Right lung (tissue), 2 donors: ENCODE measurements at regions not wholly inside any gene's neighbourhood (a gene's known extent, or its start where the extent isn't known, plus 50 kb on each side); places are given as distances from the start of the nearest gene placed in this dataset.

ENCODE experiments used
- DNase-seq, 2 donors: peaks; one replicate each; pipeline ENCODE4 v3.0.0-alpha.2; 2013

DNA sequence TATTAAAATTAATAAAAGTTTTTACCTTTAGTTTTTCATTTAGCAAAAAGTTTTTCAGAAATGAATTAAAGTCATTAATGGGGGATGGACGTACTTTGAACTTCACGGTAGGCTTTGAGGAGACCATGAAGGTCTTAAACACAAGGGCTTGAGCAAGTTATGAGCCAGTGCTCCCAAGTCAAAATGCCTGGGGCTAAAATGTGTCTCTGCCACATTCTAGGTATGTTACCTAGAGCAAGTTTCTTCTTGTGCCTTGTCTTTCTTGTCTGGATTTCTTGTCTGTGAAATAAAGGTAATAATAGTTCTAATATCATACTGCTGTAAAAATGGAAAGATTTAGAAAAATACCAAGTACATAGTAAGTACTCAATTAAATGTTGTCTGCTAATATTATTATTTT lies 132.7 kb upstream of the USP15 start:
- DNase-seq, result no peak

DNA sequence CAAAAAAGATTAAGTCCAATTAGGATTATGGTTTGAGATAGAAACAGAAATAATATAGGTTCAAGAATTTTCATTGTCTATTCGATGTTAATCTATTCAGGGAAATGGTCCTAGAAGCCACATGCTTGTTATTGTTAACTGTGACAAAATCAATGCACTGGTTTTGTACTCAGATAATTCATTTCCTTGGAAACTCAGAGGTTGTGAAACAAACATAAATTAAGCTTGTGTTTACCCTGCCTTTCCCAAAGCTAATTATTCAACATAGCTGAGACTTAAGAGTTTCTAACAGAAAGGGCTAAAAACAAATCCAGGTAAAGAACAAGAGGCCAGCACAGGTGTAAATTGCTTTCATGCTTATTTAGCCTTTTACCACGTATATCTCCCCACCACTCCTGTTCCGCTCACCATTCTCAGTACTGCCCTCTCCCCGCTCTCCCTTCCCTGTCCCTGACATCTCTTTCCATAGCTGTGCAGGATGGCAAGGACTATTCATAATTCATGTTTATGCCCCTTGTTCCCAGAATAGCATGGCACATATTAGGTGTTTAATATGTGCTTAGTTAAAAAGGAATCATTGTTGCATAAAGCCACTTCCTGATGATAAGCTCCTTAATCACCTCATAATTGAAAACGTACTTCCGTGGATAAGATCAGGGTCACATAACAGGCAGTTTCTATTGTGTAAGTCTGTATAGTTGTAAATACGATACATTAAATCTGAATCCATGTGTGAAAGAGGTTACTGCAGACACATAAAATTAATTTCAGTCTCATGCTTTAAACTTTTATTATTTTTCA lies 131.8 kb upstream of the USP15 start:
- no peak for DNase-seq

DNA sequence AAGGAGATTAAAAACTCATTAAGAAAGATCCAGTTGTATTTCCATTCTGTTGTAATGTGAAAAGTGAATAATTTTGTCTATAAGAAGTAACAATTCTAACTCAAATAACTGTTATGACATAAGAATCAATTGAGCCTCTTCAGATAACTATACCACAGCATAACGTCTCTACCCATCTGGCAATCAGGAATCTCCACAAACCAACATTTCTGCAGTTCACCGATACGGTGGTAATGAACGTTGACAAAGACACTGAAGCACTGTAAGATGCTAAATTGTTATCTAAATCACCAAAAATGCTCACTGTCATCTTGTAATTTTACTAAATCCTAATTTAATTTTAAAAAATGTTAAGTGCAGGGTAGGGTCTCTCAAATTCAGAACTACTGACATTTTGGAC lies 130.9 kb upstream of the USP15 start:
- no peak for DNase-seq

DNA sequence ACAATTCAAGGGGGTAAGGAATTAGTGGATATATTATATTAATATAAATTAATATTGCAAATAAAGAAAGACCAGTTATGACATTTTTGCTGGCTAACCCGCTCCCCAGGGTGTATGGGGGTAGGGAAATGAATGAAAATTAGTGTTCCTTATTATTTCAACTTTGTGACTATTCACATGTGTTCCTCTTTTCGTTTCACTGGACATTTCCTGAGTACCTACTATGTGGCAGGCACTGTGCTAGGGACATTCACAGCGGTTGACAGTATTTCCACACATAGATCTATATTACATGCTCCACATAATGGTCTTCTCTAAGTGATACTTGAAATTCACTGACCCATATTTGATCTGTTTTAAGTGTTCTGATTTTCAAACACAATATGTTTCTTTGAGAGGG lies 129.8 kb upstream of the USP15 start:
- no peak for DNase-seq

DNA sequence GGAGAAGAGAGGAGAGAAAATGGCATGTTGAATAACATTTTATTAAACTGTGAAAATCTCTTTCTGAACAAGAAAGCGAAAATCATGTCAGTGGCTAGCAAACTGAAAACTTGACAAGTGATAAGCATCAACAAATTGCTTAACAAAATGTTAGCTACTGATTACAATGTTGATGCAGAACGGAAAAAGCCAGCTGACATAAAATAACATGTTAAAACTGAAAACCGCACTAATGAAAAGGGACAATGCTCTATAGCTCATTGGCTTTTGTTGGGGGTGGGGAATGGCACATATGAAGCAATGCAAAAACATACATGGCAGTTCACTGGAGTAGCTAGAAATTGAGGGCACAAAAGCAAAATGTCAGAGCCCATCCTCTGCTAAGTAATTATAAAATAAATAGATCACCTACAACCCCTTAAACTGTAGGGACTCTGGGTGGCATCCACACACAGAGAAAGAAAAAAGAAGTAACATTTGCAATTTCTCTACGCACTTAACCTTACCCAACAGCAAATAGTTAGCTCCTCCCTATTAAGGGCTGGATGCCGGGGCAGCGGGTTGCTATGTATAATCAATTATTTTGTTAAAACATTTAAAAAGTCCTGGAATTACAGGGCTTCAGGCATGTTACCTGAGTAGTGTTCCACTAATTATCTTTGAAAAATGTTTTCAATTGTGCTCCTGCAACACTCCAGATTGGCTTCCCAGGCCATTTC lies 129.2 kb upstream of the USP15 start:
- DNase-seq, result no peak

DNA sequence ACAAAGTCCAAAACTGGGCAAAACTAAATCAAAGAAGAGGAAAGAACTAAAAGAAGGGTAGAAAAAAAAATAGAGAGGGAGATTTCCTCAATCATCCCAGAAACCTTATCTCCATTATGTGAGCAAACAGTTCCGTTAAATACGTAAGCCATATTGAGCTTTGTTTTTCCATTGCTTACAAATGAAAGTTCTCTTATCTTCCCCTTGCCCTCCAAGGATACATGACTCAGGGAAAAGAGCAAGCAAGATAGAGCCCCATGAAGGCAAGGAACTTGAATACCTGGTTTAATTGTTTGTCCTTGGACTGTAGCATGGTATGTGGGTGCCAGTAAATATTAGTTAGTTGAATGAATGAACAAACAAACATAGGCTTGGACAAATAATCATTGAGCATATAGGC lies 126.8 kb upstream of the USP15 start:
- no peak for DNase-seq

DNA sequence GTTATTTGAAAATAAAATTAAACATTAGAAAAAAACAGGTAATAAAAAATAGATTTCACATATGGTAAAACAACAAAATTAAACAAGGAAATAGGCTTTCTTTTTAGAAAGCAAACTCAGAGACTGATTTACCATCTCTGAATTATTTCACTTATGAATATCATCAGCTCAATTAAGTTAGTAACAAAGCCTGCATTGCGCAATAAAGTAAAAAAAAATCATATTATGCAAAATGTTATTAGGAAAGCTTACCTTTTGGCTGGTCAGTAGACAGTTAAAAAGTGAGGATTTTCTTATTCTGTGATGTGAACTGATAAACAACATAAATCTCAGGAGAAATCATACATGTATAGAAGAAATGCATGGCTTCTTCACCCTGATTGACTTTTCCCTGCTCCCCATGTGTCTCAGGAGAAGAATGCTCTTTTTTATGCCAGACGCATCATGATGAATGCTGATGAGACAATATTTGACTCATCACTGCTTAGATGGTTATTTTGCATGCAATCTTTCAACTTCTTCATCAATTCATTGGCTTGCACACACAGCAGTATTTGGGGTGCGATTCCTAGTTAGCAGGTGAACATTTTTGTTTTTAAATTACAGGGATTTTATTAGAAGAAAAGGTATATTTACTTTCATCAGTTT lies 124.5 kb upstream of the USP15 start:
- no peak for DNase-seq

DNA sequence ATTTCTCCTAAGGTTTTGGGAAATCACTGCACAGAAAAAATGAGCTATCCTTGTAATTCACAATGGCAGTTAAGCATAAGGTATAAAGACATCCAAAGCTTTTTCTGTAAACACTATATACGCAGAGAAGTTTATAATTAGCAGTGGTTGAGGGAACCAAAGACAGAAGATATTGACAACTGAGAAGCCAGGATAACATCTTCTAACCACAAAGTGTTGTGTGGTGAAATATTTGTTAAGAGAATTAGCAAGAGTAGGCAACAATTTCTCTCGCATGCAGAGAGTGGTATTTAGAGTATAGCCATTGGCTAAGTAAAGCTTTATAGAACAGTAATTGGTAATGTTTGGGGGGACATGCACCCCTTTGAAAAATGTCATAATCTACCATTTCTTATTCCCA lies 123.7 kb upstream of the USP15 start:
- DNase-seq, result no peak

DNA sequence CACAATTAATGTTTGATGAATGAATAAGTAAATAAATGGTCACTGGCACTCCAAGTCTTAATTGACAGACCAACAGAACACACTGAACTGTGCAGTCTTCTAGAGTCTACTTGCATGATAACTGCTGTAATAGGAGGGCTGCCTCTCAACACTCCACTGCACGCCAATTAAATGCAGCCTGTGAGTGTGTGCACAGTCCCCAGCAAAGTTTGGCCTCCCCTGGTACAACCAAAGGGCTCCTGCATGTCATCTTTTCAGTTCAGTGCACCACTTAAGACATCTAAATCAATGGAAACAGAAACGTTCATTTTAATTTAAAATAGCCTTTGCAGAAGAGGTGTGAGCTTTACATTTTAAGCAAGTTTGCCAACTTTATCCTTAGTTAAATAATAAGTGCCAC lies 121.7 kb upstream of the USP15 start:
- no peak for DNase-seq

DNA sequence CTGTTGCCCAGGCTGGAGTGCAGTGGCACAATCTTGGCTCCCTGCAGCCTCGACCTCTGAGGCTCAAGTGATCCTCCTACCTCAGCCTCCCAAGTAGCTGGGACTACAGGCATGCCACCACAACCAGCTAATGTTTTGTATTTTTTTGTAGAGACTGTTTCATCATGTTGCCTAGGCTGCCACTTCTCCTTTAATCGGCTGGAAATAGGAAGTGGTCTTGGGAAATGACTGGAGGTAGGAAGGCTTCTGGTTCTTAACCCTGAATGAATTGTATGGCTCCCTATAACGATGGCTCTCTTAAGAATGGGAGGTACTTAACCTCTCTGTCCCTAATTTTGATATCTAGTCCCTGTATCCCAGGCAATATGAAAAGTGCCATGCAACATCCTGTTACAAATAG lies 113.9 kb upstream of the USP15 start:
- no peak for DNase-seq

DNA sequence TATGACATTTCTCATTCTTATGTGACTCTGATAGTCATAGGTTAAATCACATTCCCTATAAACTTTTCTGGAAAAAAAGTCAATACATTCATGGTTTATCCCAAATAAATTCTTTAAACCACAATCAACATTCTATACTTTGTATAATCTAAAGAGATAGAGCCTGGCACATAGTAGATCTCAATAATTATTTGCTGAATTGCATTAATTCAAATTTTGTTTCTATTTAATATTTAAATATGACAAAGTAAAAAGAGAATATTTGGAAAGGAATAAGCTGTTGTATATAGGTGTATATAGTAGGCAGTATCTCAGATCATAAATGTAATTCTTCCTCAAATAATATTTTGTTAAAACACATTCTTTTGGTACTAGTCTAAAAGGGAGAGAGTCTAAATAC lies 102.2 kb upstream of the USP15 start:
- no peak for DNase-seq

DNA sequence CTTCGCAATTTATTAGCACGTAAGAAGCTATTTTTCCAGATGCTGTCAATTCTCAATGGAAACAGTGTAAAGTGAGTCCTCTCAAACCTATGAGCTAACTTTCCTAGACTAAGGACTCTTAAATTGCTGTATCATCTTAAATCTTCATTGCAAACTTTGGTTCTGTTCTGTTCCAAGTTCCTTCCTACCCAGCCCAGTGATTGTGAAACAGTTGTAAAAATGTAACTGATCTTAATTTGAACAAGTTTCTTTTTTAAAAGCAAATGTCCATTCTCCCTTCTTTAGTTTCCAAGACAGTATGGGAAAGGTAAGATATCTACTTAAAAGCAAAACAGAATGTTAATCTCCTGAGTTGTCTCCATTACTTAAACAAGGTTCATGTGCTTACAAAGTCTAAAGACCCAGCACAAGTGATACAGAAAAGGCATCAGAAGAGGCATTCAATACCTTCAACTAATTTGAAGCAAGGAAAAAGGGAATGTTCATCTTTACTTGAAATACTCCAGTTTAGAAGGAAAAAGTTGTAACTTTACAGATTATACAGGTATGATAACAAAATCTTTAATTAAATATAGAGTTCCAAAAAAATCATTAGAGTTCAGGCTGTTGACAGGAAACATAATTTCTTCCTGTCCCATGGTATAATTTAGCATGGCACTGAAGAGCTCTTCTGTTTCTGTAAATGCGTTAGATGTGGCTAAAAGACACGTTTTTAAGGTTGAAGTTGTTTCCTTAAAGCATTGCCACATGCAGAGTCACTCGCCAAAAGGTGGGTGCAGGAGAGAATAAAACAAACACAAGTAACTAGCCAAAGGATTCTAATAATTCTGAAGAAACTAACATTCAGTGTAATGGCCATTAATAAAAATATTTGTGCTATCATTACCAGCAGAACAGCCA lies 101.5 kb upstream of the USP15 start:
- no peak for DNase-seq

DNA sequence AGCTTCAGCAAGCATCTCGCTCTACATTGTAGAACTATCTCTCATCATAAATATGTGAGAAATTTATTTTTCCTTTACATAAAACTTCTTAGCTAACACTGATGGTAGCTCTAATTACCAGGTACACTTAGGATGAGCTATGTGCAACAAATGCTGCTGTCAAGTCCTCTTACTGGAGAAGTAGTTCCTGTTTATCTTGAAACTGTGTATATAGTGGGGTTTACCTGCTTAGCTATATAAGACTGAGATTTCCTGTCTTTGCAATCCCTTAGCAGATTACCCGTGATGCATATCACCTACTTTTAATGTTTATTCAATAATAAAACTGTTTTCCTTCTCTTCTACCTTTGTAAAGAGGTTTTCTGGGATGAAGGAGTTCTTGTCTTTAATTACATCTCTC lies 98.0 kb upstream of the USP15 start:
- DNase-seq, result no peak

DNA sequence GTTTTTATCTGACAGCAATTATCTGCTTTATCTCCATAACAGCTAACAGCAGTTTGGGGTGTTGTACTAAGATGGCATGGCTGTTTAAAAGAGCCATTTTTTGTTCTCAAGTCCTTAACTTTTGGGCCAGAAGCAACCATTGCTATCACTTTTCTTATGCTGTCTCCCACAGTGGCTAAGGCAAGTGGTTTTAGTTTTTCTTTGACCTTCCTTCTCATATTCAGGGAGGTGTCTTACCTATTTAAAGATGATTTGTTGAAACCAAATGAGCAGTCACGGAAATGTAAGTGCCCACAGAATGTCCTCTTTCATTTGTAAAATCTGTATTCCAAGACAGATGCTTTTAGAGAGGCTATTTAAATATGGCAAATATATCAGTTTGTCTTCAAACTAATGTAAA lies 96.8 kb upstream of the USP15 start:
- DNase-seq, result no peak

DNA sequence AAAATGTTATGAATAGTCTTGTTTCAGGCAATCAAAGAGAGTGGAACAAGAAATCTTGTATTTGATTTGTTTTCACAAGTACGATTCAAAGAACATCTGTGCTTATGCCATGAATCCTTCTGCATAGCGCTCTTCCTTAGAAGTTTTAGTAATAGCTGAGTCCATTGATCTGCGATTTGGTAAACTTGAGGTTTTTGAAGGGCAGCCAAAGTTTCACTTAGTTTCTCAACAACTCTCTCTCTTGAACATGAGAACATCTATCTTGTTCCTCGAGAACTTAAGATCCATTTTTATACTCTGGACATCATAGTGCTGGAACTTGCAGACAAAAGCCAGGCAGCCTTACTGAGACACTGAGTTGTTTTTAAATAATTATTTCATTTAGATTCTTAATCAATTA lies 96.2 kb upstream of the USP15 start:
- DNase-seq, result no peak

DNA sequence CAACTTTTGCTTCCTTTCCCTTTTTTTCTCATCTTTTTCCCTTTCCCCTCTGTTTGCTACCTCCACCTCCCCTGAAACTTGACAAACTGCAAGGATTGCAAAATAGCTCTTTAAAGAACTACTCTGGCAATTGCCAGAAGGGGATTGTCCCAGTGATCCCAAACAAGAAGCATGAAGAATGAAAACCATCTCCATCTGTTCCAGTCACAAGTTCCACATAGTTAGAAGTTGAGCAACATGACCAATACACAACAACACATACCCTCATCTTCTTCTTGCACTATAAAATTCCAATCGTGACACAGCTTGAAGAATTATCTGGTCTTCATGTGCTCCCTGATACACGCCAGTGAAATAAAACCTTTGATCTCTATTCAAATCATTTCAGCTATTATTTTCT lies 93.7 kb upstream of the USP15 start:
- DNase-seq, result no peak

DNA sequence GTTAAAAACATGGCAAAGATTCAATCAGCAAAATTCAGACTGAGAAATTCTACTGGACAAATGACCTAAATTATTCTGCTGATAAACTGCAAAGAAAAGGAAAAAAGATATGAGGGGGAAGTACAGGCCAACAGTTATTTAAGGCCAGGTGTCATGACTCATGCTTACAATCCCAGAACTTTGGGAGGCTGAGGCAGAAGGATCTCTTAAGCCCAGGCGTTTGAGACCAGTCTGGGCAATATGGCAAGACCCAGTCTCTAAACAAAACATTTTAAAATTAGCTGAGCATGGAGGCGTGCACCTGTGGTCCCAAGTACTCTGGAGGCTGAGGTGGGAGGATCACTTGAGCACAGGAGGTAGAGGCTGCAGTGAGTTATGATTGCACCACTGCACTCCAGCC lies 91.8 kb upstream of the USP15 start:
- DNase-seq, result no peak

DNA sequence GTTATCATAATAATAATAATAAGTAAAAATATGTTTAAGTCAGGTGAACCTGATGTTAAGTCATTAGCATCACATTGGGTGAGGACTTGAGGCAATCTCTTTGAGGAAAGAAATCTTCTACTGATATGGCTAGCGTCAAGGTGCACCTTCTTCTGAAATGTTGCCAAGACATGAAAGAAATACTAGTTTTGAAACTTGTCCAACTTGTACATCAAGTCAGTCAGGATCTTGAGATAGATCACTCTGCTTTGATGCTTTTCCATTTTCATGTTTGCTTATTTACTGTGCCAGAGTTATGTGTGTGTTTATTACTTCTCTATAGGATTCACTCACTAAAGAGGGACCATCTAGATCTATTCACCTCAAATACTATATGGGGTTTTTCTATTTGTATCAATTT lies 90.0 kb upstream of the USP15 start:
- DNase-seq, result no peak

DNA sequence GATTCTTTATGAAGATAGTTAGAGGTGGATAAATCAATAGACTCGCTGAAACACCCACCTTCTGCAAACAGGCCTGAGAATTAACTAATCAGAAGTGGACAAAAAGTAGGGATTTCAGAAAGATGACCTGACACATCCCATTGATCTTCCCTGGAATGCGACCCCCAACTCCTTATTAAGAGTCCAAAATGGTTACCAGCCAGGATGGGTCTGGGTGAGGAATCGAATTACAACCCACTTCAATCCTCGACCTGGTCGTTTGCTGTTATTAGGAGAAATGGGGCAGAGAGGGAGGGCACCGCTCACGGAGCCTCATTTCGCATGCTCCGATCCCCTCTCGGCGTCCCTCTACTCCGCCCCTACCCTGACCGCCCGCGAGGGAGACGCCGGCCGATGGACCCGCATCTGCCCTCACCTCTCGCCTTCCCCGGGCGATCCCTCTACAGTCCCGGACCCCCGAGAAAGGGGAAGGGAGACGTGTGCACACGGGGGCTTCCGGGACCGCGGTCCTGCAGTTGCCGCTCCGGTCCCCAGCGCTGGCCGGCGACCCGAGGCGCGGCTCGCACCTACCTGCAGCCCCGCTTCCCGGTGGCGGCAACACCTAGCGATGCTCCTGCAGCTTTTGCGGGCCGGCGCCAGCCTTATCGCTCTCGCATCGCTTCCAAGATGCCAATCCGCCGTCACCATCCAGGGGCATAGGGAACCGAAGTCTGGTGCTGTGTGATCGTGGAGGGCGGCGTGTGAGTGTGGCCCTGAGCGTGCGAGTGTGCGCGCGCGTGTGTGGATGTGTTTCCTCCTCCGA lies 69.3 kb upstream of the USP15 start:
- no peak for DNase-seq

DNA sequence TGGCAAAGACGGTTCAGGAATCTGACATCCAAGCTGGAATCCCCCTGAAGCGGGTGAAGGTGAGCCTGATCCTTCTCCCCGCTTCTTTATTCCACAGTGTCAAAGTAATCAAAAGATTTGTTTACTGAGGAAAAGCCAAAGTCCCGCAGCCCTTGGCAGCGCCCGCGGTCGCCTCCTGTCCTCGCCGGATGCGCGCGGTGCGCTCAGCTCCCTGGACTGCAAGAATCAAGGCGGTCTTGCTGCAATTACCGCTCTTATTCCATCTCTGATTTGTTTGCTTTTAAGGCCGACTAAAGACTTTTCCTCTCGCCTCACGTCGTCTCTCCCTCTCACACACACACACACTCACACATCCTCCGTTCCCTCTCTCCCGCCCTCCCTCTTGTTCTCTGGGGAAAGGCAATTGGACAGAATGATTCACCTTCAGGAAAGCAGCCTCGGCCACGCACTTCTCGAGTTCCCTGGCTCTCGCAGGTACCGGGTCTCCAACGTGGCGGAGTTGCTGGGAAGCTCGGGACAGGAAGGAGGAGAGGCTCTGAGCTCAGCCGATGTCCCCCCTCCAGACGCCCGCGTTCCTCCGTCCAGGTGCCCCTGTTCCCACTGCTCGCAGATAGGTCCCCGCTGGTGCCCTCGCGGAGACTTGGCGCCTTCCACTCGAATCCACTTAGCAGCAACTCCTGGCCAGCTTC lies 68.6 kb upstream of the USP15 start:
- DNase-seq, result peak in 1 of 2 donors; percentile 21
